ENCODE measurements at regions not wholly inside any gene's neighbourhood (a gene's known extent, or its start where the extent isn't known, plus 50 kb on each side); places are given as distances from the start of the nearest gene placed in this dataset.

DNA sequence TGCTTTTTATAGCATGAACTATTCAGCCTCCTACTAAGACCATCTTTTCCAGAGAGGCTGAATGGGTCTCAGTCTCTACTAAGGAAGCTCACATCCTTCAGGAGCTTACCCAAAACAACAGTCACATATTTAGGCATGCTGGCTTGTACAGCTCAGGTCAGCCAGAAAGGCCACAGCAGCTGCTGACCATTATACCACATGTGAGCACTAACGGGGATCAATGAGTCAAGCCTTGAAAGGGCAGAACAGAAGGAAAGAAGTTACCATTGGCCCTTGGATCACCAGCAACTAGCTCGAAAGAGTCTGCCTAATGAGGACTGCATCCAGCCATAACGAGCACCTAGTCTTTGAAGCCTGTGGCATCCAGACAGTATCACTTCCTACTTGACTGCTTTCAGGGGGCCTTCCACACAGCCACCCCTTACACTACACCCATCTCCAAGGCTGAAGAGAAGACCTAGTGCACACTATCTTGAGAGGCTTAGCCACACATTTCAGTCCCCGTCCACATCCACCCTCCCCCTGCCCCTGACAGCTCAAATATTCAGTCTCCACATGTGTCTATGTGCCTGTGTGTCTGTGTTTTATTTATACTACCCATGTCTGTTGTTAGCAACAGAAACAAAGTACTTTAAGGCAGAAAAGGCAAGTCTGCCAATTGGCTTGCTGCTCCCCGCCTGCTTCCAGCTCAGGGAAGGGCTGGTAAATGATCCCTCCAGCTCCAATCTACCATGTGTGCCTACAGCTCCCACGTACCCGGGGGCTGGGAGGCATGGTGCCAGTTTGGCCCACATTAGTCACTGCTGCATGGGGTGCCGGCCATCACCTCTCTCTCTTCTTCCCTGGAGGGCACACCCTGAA is 95.5 kb downstream of the RPL27A start:
- H3K36me3 ChIP-seq (ENCODE audit: control insufficient read depth, insufficient read depth, low read length) = no peaks in the 10 kb centered on the region
- no peak overlapping the region for H3K23ac ChIP-seq (ENCODE audit: low read length)
- H3K27ac ChIP-seq (ENCODE audit: low read depth, low read length) = no peak overlapping the region
- H4K8ac ChIP-seq (ENCODE audit: low read depth, low read length) = no peak overlapping the region
- H2BK120ac ChIP-seq (ENCODE audit: low read depth, low read length) = no peak overlapping the region
- DNase-seq = no peak
- no peaks in the 10 kb centered on the region for H3K79me2 ChIP-seq (ENCODE audit: control insufficient read depth, insufficient read depth, low read length)
- H3K9ac ChIP-seq (ENCODE audit: low read length) = no peak overlapping the region
- H3K4ac ChIP-seq (ENCODE audit: low read depth, low read length) = no peak overlapping the region
- H2AK5ac ChIP-seq (ENCODE audit: low read length) = no peak overlapping the region
- H4K5ac ChIP-seq (ENCODE audit: low read length) = no peak overlapping the region
- no peak overlapping the region for H3K4me2 ChIP-seq (ENCODE audit: low read length)
- no peak overlapping the region for H3K56ac ChIP-seq (ENCODE audit: low read length)
- no peak overlapping the region for H2BK15ac ChIP-seq (replicated peaks; ENCODE audit: low read depth)
- H3K4me1 ChIP-seq (ENCODE audit: control insufficient read depth, low read depth, low read length) = no peaks in the 10 kb centered on the region
- no peaks in the 10 kb centered on the region for H3K27me3 ChIP-seq (ENCODE audit: insufficient read depth, low read length, poor library complexity)
- H3K4me3 ChIP-seq (ENCODE audit: low read length) = no peak overlapping the region
- H3K18ac ChIP-seq (ENCODE audit: low read length) = no peak overlapping the region
- H2BK5ac ChIP-seq (ENCODE audit: low read length) = no peak overlapping the region
- H3K79me1 ChIP-seq (ENCODE audit: low read length) = peaks cover 3% of the 10 kb centered on the region
- no CpG with 5 or more reads among the region's 8 CpGs for WGBS (ENCODE audit: extremely low coverage, insufficient coverage, low lambda C conversion rate)

GRCh38 chr11:8779107-8779506 is 96.5 kb downstream of the RPL27A start:
- no peak overlapping the region for H3K4me2 ChIP-seq (ENCODE audit: low read length)
- H3K4me3 ChIP-seq (ENCODE audit: low read length) = no peak overlapping the region
- no peaks in the 10 kb centered on the region for H3K79me2 ChIP-seq (ENCODE audit: control insufficient read depth, insufficient read depth, low read length)
- H3K18ac ChIP-seq (ENCODE audit: low read length) = no peak overlapping the region
- H3K4me1 ChIP-seq (ENCODE audit: control insufficient read depth, low read depth, low read length) = no peaks in the 10 kb centered on the region
- no peak overlapping the region for H2AK5ac ChIP-seq (ENCODE audit: low read length)
- peaks cover 3% of the 10 kb centered on the region for H3K79me1 ChIP-seq (ENCODE audit: low read length)
- no peak overlapping the region for H3K4ac ChIP-seq (ENCODE audit: low read depth, low read length)
- no peak overlapping the region for H3K23ac ChIP-seq (ENCODE audit: low read length)
- no peak overlapping the region for H3K27ac ChIP-seq (ENCODE audit: low read depth, low read length)
- H2BK5ac ChIP-seq (ENCODE audit: low read length) = no peak overlapping the region
- WGBS (ENCODE audit: extremely low coverage, insufficient coverage, low lambda C conversion rate) = no CpG with 5 or more reads among the region's 4 CpGs
- no peak overlapping the region for H3K9ac ChIP-seq (ENCODE audit: low read length)
- no peak overlapping the region for H3K56ac ChIP-seq (ENCODE audit: low read length)
- no peak overlapping the region for H4K8ac ChIP-seq (ENCODE audit: low read depth, low read length)
- no peak for DNase-seq
- H3K36me3 ChIP-seq (ENCODE audit: control insufficient read depth, insufficient read depth, low read length) = no peaks in the 10 kb centered on the region
- H2BK15ac ChIP-seq (replicated peaks; ENCODE audit: low read depth) = no peak overlapping the region
- no peak overlapping the region for H4K5ac ChIP-seq (ENCODE audit: low read length)
- no peaks in the 10 kb centered on the region for H3K27me3 ChIP-seq (ENCODE audit: insufficient read depth, low read length, poor library complexity)
- H2BK120ac ChIP-seq (ENCODE audit: low read depth, low read length) = no peak overlapping the region

DNA sequence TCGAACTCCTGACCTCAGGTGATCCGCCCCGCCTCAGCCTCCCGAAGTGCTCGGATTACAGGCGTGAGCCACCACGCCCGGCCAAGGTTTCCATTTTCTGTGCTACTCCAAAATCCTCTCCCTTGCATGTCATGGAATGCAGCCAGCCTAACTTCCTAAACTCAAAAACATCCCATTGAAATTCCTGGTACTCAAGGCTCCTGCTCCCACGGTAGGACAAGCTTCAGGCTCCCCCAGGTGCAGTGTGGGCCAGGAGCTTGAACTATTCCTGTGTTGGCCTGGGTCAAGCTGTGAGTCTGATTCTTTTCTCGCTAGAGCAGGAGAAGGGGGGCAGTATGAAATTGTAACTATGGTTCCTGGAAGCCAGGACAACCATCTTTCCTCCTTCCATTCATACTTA is 97.1 kb downstream of the RPL27A start:
- WGBS (ENCODE audit: extremely low coverage, insufficient coverage, low lambda C conversion rate) = no CpG with 5 or more reads among the region's 10 CpGs
- H3K4me2 ChIP-seq (ENCODE audit: low read length) = no peak overlapping the region
- H3K9ac ChIP-seq (ENCODE audit: low read length) = no peak overlapping the region
- no peak overlapping the region for H4K5ac ChIP-seq (ENCODE audit: low read length)
- H2BK120ac ChIP-seq (ENCODE audit: low read depth, low read length) = no peak overlapping the region
- no peak overlapping the region for H3K27ac ChIP-seq (ENCODE audit: low read depth, low read length)
- no peaks in the 10 kb centered on the region for H3K4me1 ChIP-seq (ENCODE audit: control insufficient read depth, low read depth, low read length)
- H3K18ac ChIP-seq (ENCODE audit: low read length) = no peak overlapping the region
- H3K27me3 ChIP-seq (ENCODE audit: insufficient read depth, low read length, poor library complexity) = no peaks in the 10 kb centered on the region
- H2AK5ac ChIP-seq (ENCODE audit: low read length) = no peak overlapping the region
- no peaks in the 10 kb centered on the region for H3K36me3 ChIP-seq (ENCODE audit: control insufficient read depth, insufficient read depth, low read length)
- H3K23ac ChIP-seq (ENCODE audit: low read length) = no peak overlapping the region
- no peak for DNase-seq
- H3K4ac ChIP-seq (ENCODE audit: low read depth, low read length) = no peak overlapping the region
- no peak overlapping the region for H2BK15ac ChIP-seq (replicated peaks; ENCODE audit: low read depth)
- peaks cover 3% of the 10 kb centered on the region for H3K79me1 ChIP-seq (ENCODE audit: low read length)
- no peak overlapping the region for H3K4me3 ChIP-seq (ENCODE audit: low read length)
- no peak overlapping the region for H2BK5ac ChIP-seq (ENCODE audit: low read length)
- no peaks in the 10 kb centered on the region for H3K79me2 ChIP-seq (ENCODE audit: control insufficient read depth, insufficient read depth, low read length)
- H3K56ac ChIP-seq (ENCODE audit: low read length) = no peak overlapping the region
- H4K8ac ChIP-seq (ENCODE audit: low read depth, low read length) = no peak overlapping the region

DNA sequence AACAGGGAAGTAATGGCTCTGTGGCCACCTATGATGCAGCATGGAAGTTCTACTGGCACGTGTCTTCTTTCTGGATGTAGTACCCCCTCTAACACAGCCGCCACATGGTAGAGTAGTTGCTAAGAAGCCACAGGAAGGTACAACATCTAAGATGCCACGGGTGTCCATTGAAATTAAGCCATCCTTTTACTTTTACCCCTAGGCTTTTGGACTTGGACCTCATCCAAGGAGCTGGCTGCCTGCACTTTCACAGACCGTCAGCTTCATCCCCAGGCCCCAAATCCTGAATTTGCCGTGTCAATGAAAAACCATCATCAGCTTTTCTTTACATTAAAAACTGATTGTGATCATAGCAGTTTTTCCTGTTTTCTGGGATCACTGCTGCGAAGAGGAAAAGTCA is 102.4 kb downstream of the RPL27A start:
- Histone ChIP-seq H3K56ac (ENCODE audit: low read length) (no peak overlapping the region), H3K9ac (ENCODE audit: low read length) (no peak overlapping the region), H3K27ac (ENCODE audit: low read depth, low read length) (no peak overlapping the region), H4K5ac (ENCODE audit: low read length) (no peak overlapping the region), H3K4me1 (ENCODE audit: control insufficient read depth, low read depth, low read length) (peaks cover 2% of the 10 kb centered on the region), H2BK120ac (ENCODE audit: low read depth, low read length) (no peak overlapping the region), H3K79me2 (ENCODE audit: control insufficient read depth, insufficient read depth, low read length) (no peaks in the 10 kb centered on the region), H3K4me2 (ENCODE audit: low read length) (no peak overlapping the region), H3K4me3 (ENCODE audit: low read length) (no peak overlapping the region), H3K18ac (ENCODE audit: low read length) (no peak overlapping the region), H2AK5ac (ENCODE audit: low read length) (no peak overlapping the region), H4K8ac (ENCODE audit: low read depth, low read length) (no peak overlapping the region), H3K79me1 (ENCODE audit: low read length) (peaks cover 6% of the 10 kb centered on the region), H2BK15ac (replicated peaks; ENCODE audit: low read depth) (no peak overlapping the region), H3K36me3 (ENCODE audit: control insufficient read depth, insufficient read depth, low read length) (no peaks in the 10 kb centered on the region), H2BK5ac (ENCODE audit: low read length) (no peak overlapping the region), H3K4ac (ENCODE audit: low read depth, low read length) (no peak overlapping the region), H3K23ac (ENCODE audit: low read length) (no peak overlapping the region), H3K27me3 (ENCODE audit: insufficient read depth, low read length, poor library complexity) (no peaks in the 10 kb centered on the region)
- no CpG with 5 or more reads among the region's 6 CpGs for WGBS (ENCODE audit: extremely low coverage, insufficient coverage, low lambda C conversion rate)
- no peak for DNase-seq

- Histone ChIP-seq H3K79me2 (ENCODE audit: control insufficient read depth, insufficient read depth, low read length) (no peaks in the 10 kb centered on the region), H3K4ac (ENCODE audit: low read depth, low read length) (no peak overlapping the region), H3K27ac (ENCODE audit: low read depth, low read length) (no peak overlapping the region), H4K8ac (ENCODE audit: low read depth, low read length) (no peak overlapping the region), H3K79me1 (ENCODE audit: low read length) (peaks cover 6% of the 10 kb centered on the region), H3K36me3 (ENCODE audit: control insufficient read depth, insufficient read depth, low read length) (no peaks in the 10 kb centered on the region), H2BK5ac (ENCODE audit: low read length) (no peak overlapping the region), H3K4me2 (ENCODE audit: low read length) (no peak overlapping the region), H2BK120ac (ENCODE audit: low read depth, low read length) (no peak overlapping the region), H2AK5ac (ENCODE audit: low read length) (no peak overlapping the region), H3K23ac (ENCODE audit: low read length) (no peak overlapping the region), H2BK15ac (replicated peaks; ENCODE audit: low read depth) (no peak overlapping the region), H3K27me3 (ENCODE audit: insufficient read depth, low read length, poor library complexity) (no peaks in the 10 kb centered on the region), H3K9ac (ENCODE audit: low read length) (no peak overlapping the region), H3K4me1 (ENCODE audit: control insufficient read depth, low read depth, low read length) (peaks cover 2% of the 10 kb centered on the region), H3K18ac (ENCODE audit: low read length) (no peak overlapping the region), H3K4me3 (ENCODE audit: low read length) (no peak overlapping the region), H3K56ac (ENCODE audit: low read length) (peak overlapping the region; percentile 18), H4K5ac (ENCODE audit: low read length) (no peak overlapping the region)
- DNase-seq = no peak
- whole genome bisulfite sequencing (ENCODE audit: extremely low coverage, insufficient coverage, low lambda C conversion rate) = no CpG with 5 or more reads among the region's 3 CpGs
Observed at GRCh38 chr11:8785457-8785856, 102.9 kb downstream of the RPL27A start.

GRCh38 chr11:8785998-8786397 is 103.4 kb downstream of the RPL27A start:
- H3K4me1 ChIP-seq (ENCODE audit: control insufficient read depth, low read depth, low read length) = peaks cover 2% of the 10 kb centered on the region
- no peak overlapping the region for H3K4ac ChIP-seq (ENCODE audit: low read depth, low read length)
- H3K4me2 ChIP-seq (ENCODE audit: low read length) = no peak overlapping the region
- no peaks in the 10 kb centered on the region for H3K79me2 ChIP-seq (ENCODE audit: control insufficient read depth, insufficient read depth, low read length)
- no peak overlapping the region for H2BK120ac ChIP-seq (ENCODE audit: low read depth, low read length)
- H3K36me3 ChIP-seq (ENCODE audit: control insufficient read depth, insufficient read depth, low read length) = no peaks in the 10 kb centered on the region
- no peak overlapping the region for H2BK5ac ChIP-seq (ENCODE audit: low read length)
- H3K9ac ChIP-seq (ENCODE audit: low read length) = no peak overlapping the region
- no peak overlapping the region for H3K56ac ChIP-seq (ENCODE audit: low read length)
- H4K8ac ChIP-seq (ENCODE audit: low read depth, low read length) = no peak overlapping the region
- H3K18ac ChIP-seq (ENCODE audit: low read length) = no peak overlapping the region
- H3K79me1 ChIP-seq (ENCODE audit: low read length) = peaks cover 6% of the 10 kb centered on the region
- no peak overlapping the region for H2AK5ac ChIP-seq (ENCODE audit: low read length)
- H2BK15ac ChIP-seq (replicated peaks; ENCODE audit: low read depth) = no peak overlapping the region
- WGBS (ENCODE audit: extremely low coverage, insufficient coverage, low lambda C conversion rate) = no CpG with 5 or more reads among the region's 2 CpGs
- H3K27me3 ChIP-seq (ENCODE audit: insufficient read depth, low read length, poor library complexity) = no peaks in the 10 kb centered on the region
- no peak overlapping the region for H3K27ac ChIP-seq (ENCODE audit: low read depth, low read length)
- no peak overlapping the region for H3K23ac ChIP-seq (ENCODE audit: low read length)
- no peak overlapping the region for H3K4me3 ChIP-seq (ENCODE audit: low read length)
- no peak overlapping the region for H4K5ac ChIP-seq (ENCODE audit: low read length)
- no peak for DNase-seq
